ENCODE measurements at regions not wholly inside any gene's neighbourhood (a gene's known extent, or its start where the extent isn't known, plus 50 kb on each side); places are given as distances from the start of the nearest gene placed in this dataset.

DNA sequence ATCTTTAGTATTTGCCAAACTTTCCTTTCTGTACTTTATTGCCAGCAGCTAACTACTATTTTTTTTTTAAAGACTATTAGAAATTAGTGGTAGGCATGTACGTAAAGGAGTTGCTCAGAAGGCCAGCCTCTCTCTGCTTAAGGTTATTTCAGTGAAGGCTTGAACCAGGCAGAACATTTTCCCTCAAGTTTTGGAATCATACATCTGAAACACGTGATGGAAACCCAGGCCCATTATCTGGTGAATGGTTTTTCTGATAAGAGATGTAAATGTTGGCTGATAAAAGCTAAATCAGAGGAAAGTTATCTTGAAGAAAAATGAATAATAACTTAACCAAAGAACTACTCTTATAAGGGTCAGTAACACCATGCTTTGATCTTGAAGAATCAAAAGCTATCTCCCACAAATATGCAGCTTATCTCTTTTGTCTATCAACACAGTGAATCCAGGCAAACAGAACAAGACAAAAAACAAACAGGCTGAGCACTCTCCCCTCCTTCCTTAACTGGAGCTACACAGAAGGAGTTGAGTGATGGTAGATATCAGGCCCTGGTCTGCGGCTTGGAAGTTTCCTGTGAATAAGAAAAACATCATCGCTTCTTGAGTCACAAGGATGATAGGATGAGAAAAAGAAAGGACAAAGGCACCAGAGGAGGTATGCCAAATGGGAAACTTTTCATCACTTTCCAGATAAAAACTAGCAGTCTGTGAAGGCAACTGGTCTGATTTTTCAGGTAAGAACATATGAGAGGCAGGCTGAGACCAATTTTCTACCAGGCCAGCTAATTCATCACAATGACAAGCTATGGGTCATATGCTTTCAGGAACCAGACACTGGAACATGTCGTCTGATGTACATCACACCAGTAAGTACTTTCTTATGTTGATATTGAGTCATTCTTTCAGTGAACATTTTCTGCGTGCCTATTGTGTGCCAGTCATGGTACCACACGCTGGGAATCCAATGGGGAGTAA, 88.4 kb upstream of the STK17B start (continued):
- TF ChIP-seq, protein P1, sequence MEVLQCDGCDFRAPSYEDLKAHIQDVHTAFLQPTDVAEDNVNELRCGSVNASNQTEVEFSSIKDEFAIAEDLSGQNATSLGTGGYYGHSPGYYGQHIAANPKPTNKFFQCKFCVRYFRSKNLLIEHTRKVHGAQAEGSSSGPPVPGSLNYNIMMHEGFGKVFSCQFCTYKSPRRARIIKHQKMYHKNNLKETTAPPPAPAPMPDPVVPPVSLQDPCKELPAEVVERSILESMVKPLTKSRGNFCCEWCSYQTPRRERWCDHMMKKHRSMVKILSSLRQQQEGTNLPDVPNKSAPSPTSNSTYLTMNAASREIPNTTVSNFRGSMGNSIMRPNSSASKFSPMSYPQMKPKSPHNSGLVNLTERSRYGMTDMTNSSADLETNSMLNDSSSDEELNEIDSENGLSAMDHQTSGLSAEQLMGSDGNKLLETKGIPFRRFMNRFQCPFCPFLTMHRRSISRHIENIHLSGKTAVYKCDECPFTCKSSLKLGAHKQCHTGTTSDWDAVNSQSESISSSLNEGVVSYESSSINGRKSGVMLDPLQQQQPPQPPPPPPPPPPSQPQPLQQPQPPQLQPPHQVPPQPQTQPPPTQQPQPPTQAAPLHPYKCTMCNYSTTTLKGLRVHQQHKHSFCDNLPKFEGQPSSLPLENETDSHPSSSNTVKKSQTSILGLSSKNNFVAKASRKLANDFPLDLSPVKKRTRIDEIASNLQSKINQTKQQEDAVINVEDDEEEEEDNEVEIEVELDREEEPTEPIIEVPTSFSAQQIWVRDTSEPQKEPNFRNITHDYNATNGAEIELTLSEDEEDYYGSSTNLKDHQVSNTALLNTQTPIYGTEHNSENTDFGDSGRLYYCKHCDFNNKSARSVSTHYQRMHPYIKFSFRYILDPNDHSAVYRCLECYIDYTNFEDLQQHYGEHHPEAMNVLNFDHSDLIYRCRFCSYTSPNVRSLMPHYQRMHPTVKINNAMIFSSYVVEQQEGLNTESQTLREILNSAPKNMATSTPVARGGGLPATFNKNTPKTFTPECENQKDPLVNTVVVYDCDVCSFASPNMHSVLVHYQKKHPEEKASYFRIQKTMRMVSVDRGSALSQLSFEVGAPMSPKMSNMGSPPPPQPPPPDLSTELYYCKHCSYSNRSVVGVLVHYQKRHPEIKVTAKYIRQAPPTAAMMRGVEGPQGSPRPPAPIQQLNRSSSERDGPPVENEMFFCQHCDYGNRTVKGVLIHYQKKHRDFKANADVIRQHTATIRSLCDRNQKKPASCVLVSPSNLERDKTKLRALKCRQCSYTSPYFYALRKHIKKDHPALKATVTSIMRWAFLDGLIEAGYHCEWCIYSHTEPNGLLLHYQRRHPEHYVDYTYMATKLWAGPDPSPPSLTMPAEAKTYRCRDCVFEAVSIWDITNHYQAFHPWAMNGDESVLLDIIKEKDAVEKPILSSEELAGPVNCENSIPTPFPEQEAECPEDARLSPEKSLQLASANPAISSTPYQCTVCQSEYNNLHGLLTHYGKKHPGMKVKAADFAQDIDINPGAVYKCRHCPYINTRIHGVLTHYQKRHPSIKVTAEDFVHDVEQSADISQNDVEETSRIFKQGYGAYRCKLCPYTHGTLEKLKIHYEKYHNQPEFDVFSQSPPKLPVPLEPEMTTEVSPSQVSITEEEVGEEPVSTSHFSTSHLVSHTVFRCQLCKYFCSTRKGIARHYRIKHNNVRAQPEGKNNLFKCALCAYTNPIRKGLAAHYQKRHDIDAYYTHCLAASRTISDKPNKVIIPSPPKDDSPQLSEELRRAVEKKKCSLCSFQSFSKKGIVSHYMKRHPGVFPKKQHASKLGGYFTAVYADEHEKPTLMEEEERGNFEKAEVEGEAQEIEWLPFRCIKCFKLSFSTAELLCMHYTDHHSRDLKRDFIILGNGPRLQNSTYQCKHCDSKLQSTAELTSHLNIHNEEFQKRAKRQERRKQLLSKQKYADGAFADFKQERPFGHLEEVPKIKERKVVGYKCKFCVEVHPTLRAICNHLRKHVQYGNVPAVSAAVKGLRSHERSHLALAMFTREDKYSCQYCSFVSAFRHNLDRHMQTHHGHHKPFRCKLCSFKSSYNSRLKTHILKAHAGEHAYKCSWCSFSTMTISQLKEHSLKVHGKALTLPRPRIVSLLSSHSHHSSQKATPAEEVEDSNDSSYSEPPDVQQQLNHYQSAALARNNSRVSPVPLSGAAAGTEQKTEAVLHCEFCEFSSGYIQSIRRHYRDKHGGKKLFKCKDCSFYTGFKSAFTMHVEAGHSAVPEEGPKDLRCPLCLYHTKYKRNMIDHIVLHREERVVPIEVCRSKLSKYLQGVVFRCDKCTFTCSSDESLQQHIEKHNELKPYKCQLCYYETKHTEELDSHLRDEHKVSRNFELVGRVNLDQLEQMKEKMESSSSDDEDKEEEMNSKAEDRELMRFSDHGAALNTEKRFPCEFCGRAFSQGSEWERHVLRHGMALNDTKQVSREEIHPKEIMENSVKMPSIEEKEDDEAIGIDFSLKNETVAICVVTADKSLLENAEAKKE (CRISPR knock-in tag; IDR thresholded peaks at IDR 0.05), result no peak
- no peak for TF ChIP-seq NANOG (IDR thresholded peaks at IDR 0.05; ENCODE audit: borderline replicate concordance)
- no peak for TF ChIP-seq STAT1 (IDR thresholded peaks at IDR 0.05; ENCODE audit: unreplicated experiment)
- no peak for TF ChIP-seq ZNF114 (CRISPR knock-in tag; IDR thresholded peaks at IDR 0.05)
- no peak for TF ChIP-seq JUNB (IDR thresholded peaks at IDR 0.05; ENCODE audit: unreplicated experiment)
- TF ChIP-seq, protein P2, sequence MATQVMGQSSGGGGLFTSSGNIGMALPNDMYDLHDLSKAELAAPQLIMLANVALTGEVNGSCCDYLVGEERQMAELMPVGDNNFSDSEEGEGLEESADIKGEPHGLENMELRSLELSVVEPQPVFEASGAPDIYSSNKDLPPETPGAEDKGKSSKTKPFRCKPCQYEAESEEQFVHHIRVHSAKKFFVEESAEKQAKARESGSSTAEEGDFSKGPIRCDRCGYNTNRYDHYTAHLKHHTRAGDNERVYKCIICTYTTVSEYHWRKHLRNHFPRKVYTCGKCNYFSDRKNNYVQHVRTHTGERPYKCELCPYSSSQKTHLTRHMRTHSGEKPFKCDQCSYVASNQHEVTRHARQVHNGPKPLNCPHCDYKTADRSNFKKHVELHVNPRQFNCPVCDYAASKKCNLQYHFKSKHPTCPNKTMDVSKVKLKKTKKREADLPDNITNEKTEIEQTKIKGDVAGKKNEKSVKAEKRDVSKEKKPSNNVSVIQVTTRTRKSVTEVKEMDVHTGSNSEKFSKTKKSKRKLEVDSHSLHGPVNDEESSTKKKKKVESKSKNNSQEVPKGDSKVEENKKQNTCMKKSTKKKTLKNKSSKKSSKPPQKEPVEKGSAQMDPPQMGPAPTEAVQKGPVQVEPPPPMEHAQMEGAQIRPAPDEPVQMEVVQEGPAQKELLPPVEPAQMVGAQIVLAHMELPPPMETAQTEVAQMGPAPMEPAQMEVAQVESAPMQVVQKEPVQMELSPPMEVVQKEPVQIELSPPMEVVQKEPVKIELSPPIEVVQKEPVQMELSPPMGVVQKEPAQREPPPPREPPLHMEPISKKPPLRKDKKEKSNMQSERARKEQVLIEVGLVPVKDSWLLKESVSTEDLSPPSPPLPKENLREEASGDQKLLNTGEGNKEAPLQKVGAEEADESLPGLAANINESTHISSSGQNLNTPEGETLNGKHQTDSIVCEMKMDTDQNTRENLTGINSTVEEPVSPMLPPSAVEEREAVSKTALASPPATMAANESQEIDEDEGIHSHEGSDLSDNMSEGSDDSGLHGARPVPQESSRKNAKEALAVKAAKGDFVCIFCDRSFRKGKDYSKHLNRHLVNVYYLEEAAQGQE (IDR thresholded peaks at IDR 0.05; ENCODE audit: unreplicated experiment), result no peak
- TF ChIP-seq EZH2 (IDR thresholded peaks at IDR 0.05; ENCODE audit: low read depth, unreplicated experiment), result no peak
- no peak for TF ChIP-seq EZH2phosphoT487 (IDR thresholded peaks at IDR 0.05; ENCODE audit: unreplicated experiment)
- TF ChIP-seq ZNF331 (CRISPR knock-in tag; IDR thresholded peaks at IDR 0.05; ENCODE audit: low read depth), result no peak
- TF ChIP-seq CREB1 (CRISPR knock-in tag; IDR thresholded peaks at IDR 0.05; ENCODE audit: low read depth), result no peak
- TF ChIP-seq POLR2AphosphoS5 (IDR thresholded peaks at IDR 0.05; ENCODE audit: low read depth), result no peak

Measured in GM23338 (cell line).